ENCODE measurements at regions not wholly inside any gene's neighbourhood (a gene's known extent, or its start where the extent isn't known, plus 50 kb on each side); places are given as distances from the start of the nearest gene placed in this dataset.

- ATAC-seq, result no peak
- Histone ChIP-seq H3K9me2 (replicated peaks; ENCODE audit: low read length) (no peaks in the 10 kb centered on the region), H3K9ac (ENCODE audit: low read length) (no peak overlapping the region), H3K27ac (ENCODE audit: low read length) (no peak overlapping the region), H3K79me2 (ENCODE audit: low read length) (no peaks in the 10 kb centered on the region), H3K4me2 (ENCODE audit: low read length) (no peak overlapping the region), H3K36me3 (ENCODE audit: low read depth, low read length) (no peaks in the 10 kb centered on the region), H3F3A (ENCODE audit: low read length, unreplicated experiment) (peaks cover 4% of the 10 kb centered on the region), H3K9me3 (ENCODE audit: low read length) (no peaks in the 10 kb centered on the region), H3K4me3 (ENCODE audit: low read length) (no peak overlapping the region), H3K27me3 (ENCODE audit: low read length) (no peaks in the 10 kb centered on the region), H2AFZ (ENCODE audit: low read length) (no peak overlapping the region), H3K4me1 (ENCODE audit: insufficient read depth, low read length) (peaks cover 35% of the 10 kb centered on the region), H4K20me1 (ENCODE audit: low read length) (no peaks in the 10 kb centered on the region)
- intact Hi-C loops (cut with micrococcal nuclease), result no loop called here
- no TSS peak for BruUV-seq (replicated peaks)
- DNase-seq, result no peak
- CTCF ChIA-PET, result no interaction called here
- POLR2A ChIA-PET (ENCODE audit: unreplicated experiment), result no interaction called here
- TF ChIP-seq EZH2 (IDR thresholded peaks at IDR 0.05; ENCODE audit: low read length, unreplicated experiment) (no peak), CTCF (conservative IDR thresholded peaks at IDR 0.05; ENCODE audit: low read depth, low read length) (no peak), EZH2phosphoT487 (IDR thresholded peaks at IDR 0.05; ENCODE audit: borderline replicate concordance, low read length) (no peak)
Measured at GRCh38 chr4:11605597-11605996, 176.9 kb upstream of the HS3ST1 start.

- Histone ChIP-seq H3K79me2 (ENCODE audit: low read length) (no peaks in the 10 kb centered on the region), H4K20me1 (ENCODE audit: low read length) (no peaks in the 10 kb centered on the region), H3K27me3 (ENCODE audit: low read length) (no peaks in the 10 kb centered on the region), H3K4me3 (ENCODE audit: low read length) (no peak overlapping the region), H3K36me3 (ENCODE audit: low read depth, low read length) (no peaks in the 10 kb centered on the region), H3K27ac (ENCODE audit: low read length) (peak overlapping the region; percentile 97; the same call in 1 of the 2 replicates), H3K4me2 (ENCODE audit: low read length) (no peak overlapping the region), H3K4me1 (ENCODE audit: insufficient read depth, low read length) (peaks cover 35% of the 10 kb centered on the region), H3K9me3 (ENCODE audit: low read length) (no peaks in the 10 kb centered on the region), H3F3A (ENCODE audit: low read length, unreplicated experiment) (peaks cover 4% of the 10 kb centered on the region), H3K9ac (ENCODE audit: low read length) (no peak overlapping the region), H3K9me2 (replicated peaks; ENCODE audit: low read length) (no peaks in the 10 kb centered on the region), H2AFZ (ENCODE audit: low read length) (no peak overlapping the region)
- CTCF ChIA-PET, result no interaction called here
- intact Hi-C loops (cut with micrococcal nuclease), result no loop called here
- TF ChIP-seq EZH2phosphoT487 (IDR thresholded peaks at IDR 0.05; ENCODE audit: borderline replicate concordance, low read length), result no peak
- no peak for TF ChIP-seq CTCF (conservative IDR thresholded peaks at IDR 0.05; ENCODE audit: low read depth, low read length)
- TF ChIP-seq EZH2 (IDR thresholded peaks at IDR 0.05; ENCODE audit: low read length, unreplicated experiment), result no peak
- POLR2A ChIA-PET (ENCODE audit: unreplicated experiment), result no interaction called here
- DNase-seq (no peak), ATAC-seq (no peak)
- no TSS peak for BruUV-seq (replicated peaks)
Measured at GRCh38 chr4:11604821-11605220, 176.1 kb upstream of the HS3ST1 start.

- CTCF ChIA-PET, result no interaction called here
- H3K4me2 ChIP-seq (ENCODE audit: low read length), result peak overlapping the region; percentile 49; the same call in 1 of the 2 replicates
- H3K9ac ChIP-seq (ENCODE audit: low read length), result peak overlapping the region; percentile 69
- no TSS peak for BruUV-seq (replicated peaks)
- H3K9me3 ChIP-seq (ENCODE audit: low read length), result no peaks in the 10 kb centered on the region
- H3K4me3 ChIP-seq (ENCODE audit: low read length), result no peak overlapping the region
- intact Hi-C loops (cut with micrococcal nuclease), result no loop called here
- TF ChIP-seq EZH2 (IDR thresholded peaks at IDR 0.05; ENCODE audit: low read length, unreplicated experiment) (no peak), CTCF (conservative IDR thresholded peaks at IDR 0.05; ENCODE audit: low read depth, low read length) (no peak), EZH2phosphoT487 (IDR thresholded peaks at IDR 0.05; ENCODE audit: borderline replicate concordance, low read length) (no peak)
- no peaks in the 10 kb centered on the region for H3K36me3 ChIP-seq (ENCODE audit: low read depth, low read length)
- no peaks in the 10 kb centered on the region for H3K27me3 ChIP-seq (ENCODE audit: low read length)
- POLR2A ChIA-PET (ENCODE audit: unreplicated experiment), result no interaction called here
- peaks cover 4% of the 10 kb centered on the region for H3F3A ChIP-seq (ENCODE audit: low read length, unreplicated experiment)
- ATAC-seq (no peak), DNase-seq (no peak)
- H3K9me2 ChIP-seq (replicated peaks; ENCODE audit: low read length), result no peaks in the 10 kb centered on the region
- H2AFZ ChIP-seq (ENCODE audit: low read length), result no peak overlapping the region; the same call in 1 of the 2 replicates
- peak overlapping the region; percentile 97 for H3K27ac ChIP-seq (ENCODE audit: low read length)
- H3K4me1 ChIP-seq (ENCODE audit: insufficient read depth, low read length), result peaks cover 43% of the 10 kb centered on the region
- H4K20me1 ChIP-seq (ENCODE audit: low read length), result no peaks in the 10 kb centered on the region
- H3K79me2 ChIP-seq (ENCODE audit: low read length), result no peaks in the 10 kb centered on the region
Measured at GRCh38 chr4:11603591-11604194, 175.0 kb upstream of the HS3ST1 start.

Data from PC-3 (cell line).